GM18873 (cell line): ENCODE measurements at regions not wholly inside any gene's neighbourhood (a gene's known extent, or its start where the extent isn't known, plus 50 kb on each side); places are given as distances from the start of the nearest gene placed in this dataset.
"Not testable (repeated sequence)": the region's sequence is repeated elsewhere in the genome, so short reads cannot be mapped to it uniquely, and the experiment has no call there.

Experiments
- ATAC-seq: cut with Tn5 transposase; IDR thresholded peaks from one replicate; pipeline ENCODE4 v1.9.1; 2021; ENCODE audit warnings: mild to moderate bottlenecking, moderate library complexity, moderate number of reproducible peaks; ENCODE audit not compliant: unreplicated experiment, low FRiP score

DNA sequence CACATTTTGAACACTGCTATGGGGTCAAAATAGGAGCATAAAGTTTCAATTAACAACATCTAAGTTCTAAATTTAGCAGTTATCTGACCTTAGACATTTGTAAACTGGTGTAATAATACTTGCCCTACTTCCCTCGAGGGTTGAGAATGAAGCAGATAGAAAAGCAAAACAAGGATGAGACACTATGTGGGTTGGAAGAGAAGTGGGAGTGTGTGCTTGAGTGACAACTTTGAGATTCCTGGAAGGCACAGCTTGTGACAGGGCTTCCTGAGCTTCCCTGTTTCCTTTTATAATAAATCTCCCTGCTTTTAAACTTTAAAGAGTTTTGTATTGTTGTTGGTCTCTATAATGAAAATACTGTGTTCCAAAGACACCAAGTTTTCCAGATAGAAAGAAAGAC is 128.6 kb upstream of the CHST9 start:
- ATAC-seq = no peak

DNA sequence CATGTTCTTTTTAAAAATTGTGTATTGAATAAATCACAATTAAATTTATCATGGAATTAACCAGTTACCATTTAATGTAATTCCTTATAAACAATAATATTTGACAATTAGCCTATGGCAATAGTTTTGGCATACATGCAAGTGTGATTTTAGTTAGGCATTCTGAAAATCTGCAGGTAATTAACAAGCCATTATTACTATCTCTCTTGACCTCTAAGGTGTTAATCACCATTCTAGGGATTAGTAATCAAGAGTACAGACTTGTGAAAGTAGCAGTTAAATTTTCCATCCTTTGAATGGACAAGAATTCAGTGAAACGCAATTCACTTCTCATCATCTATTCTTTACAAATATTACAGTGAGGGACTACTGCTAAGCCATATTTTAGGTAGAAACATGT is 127.7 kb upstream of the CHST9 start:
- no peak for ATAC-seq

DNA sequence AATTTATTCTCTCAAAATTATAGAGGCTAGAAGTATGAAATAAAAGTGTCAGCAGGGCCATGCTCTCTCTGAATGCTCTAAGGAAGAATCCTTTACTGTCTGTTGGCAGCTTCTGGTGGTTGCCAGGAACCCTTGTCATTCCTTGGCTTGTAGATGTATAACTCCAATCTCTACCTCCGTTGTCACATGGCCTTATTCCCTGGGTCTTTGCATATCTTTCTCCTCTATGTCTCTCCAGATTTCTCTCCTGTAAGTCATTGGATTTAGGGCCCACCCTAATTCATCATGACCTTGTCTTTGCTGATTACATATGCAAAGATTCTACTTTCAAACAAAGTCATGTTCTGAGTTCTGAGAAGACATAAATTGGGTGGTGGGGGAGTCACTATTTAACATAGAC is 127.0 kb upstream of the CHST9 start:
- no peak for ATAC-seq

DNA sequence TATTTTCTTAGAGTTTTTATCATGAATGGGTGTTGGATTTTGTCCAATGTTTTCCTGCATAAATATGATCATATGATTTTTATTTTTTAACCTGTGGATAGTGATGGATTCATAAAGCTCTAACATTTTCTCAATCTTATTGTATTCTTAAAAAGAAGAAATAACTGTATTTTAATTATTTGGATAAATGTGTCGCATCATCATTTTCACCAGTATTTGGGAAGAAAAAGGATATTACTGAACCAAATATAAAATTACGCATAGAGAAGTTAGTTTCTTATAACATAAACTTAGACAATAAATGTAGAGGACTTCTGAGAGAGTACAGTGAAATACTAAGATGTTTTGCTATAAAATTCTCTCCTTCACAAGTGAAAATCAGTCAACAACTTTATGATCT is 126.0 kb upstream of the CHST9 start:
- no peak for ATAC-seq

DNA sequence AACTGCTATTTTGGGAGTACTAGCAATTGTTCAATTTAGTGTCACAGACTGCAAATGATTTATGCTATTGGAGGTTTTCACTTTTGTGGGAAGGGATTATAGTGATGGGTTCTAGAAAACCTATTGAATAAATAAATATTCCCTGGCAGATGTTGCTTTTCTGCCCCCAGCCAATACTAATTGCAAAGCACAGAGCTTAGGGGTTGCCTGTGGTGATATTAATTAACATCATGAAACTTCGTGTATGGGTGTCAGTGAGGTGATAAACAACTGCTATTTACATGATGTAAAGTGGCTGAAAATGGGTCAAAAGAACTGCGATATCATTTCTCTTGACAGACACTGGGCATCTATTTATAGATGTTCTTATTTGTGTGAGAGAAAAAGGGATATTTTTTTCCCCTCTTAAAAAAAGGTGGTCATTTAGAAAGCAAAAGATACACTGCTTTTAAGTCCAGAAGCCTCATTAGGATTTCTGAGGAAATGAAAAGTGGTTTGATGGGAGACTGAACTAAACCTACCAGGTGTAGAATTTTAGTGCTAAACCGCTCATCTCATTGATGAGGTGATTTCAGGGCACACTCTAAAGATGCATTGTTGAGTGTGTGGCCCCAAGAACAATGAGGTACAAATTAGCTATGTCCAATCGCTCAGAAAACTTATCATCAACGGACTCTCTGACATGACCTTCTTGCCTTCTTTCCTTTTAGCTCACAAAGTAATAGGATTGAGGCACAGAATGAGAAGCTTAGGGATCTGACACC is 116.7 kb upstream of the CHST9 start:
- ATAC-seq = no peak

DNA sequence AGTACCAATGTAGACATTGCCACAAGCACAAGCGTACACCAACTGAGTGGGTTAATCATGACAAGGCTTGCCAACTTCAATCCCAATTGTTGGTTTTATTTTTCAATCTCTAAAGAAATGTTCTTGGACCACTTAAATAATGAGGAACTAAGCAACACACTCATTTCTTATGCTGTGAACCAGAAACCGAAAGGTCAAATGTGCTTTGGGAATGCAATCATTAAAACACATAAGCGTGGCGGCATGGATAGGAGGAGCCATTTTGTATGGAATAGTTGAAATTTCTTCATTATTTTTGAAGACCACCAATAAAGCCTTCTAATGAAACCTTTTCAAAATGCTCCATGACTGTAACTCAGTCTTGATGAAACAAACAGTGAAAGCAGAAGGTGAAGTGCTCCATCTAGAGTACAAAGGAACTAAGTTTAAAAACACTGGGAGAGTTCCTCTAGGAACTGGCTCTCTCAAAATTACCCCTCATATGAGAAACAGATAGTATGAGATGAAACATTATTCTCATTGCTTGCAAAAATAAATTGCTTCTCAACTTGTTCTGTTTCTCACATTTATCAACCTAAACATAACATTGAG is 113.2 kb upstream of the CHST9 start:
- no peak for ATAC-seq

DNA sequence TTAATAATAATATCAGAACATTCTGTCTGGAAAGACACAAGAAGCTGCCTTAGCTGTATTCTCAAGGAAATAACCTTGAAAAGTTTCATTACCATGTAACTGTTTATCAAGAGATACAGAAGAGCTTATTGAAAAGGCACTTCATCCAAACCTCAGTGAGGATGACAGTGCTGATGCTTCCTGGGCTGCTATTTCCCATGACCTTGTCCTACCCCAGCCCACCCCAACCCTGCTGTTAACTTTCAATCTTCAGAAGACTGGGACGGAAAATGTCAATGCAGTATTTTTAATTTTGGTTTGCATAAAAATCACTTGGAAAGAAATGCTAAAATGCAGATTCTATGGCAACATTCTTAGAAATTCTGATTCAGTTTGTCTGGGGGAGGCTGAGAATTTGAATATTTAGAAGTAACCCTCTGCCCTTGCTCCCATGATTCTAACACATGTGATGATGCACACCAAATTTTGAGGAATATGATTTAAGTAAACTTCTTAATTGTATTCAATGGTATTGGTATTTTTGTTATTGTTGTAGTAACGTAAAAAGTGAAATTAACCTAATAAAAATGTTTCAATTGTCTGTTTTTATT is 101.0 kb upstream of the CHST9 start:
- not testable (repeated sequence) for ATAC-seq

DNA sequence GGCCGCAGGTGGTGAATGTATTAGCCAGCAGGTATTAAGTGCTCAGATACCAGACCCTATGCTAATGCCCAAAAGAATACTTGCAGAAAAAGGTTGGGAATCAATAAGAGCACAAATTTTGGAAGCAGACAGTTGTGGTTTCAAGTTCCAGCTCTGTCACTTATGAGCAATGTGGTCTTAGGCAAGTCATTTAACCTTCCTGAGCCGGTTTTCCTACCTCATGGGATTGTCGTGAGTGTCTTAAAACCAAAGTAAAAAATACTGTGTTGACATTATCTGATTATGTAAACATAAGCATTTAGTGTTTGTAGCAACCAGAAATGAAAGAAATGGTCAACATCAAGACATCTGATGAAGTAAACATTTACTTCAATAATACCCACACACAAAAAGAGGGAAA is 93.0 kb upstream of the CHST9 start:
- ATAC-seq = no peak

DNA sequence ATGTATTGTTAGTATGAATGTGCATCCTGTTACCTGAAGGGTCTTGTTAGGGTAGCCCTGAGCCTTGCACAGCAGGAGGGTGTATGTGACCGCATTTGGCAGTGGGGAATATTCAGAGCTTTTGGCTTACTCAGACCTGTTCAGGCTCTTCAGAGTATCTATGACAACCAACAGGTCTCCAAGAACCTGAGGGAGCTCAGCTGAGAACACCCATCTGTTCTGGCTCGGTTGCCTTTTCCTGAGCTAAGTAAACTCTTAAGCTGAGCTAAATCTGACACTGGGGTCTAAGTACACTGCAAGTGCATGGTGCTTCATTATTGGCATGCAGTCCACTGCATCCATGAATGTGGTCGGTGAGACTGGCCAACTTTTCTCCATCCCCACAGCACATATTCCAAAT is 92.4 kb upstream of the CHST9 start:
- ATAC-seq = no peak

DNA sequence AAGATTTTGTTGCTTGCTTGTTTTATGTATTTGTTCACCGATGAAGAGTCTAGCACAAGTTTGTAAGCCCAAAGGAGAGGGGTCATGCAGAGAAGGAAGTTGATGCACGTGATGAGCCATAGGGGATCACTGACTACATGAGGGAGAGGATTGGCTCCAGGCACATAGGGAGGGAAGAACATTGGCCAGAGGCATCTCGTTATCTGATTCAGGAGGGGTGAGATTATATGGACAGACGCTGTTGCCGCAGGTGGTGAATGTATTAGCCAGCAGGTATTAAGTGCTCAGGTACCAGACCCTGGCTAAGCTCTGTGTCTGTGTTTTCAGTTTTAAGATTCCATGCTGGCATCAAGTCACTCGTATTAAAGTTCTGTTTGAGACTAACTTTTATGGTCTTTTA is 91.8 kb upstream of the CHST9 start:
- no peak for ATAC-seq

DNA sequence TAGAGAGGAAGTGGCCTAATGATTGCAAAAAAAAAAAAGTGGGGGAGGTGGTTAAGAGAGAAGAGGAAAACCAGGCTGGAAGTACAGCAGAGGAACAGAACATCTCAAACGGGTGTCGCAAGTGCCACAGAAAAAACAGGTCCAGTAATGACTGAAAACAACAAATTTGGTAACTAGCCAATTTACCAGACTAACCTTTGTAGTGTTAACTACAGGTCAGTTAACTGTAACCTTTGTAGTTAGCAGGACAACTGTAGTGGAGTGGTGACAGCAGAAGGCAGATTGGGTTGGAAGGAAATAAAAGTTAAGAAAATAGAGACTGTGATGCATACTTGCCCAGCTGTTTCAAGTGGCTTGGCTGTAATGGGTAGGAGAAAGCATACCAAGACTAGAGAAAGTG is 91.4 kb upstream of the CHST9 start:
- no peak for ATAC-seq

DNA sequence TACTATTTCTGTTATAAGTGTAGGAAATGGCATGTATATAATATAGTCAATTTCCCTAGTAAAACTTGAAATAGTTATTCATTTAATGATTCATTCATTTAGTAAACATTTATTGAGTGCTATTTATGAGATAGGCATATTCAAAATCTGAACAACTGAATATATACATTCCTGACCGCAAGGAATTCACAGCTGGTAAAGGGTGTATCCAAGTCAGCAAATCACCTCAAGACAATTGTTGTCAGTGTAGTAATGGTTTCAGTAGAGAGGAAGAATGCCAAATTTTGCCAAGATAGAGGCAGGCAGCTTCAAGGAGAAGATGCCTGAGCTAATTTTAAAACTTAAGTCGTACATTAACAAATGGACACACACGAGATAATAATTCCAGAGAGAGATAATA is 89.8 kb upstream of the CHST9 start:
- ATAC-seq = no peak

DNA sequence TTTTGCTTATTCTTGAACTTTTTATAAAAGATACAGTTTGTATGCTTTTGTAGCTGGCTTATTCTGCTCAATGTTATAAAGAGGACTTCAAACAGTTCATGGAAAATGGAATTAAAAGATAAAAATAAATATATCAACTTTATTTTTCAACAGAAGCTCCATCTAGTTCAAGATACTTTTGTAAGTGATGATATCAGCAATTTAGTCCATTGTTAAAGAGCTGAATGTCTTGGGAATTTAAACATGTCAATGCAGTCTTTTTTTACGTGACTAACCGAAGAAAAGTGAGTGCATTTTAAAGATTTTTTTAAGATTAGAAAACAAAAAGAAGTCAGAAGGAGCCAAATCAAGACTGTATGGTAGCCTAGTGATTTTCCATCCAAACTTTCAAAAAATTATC is 85.4 kb upstream of the CHST9 start:
- no peak for ATAC-seq

DNA sequence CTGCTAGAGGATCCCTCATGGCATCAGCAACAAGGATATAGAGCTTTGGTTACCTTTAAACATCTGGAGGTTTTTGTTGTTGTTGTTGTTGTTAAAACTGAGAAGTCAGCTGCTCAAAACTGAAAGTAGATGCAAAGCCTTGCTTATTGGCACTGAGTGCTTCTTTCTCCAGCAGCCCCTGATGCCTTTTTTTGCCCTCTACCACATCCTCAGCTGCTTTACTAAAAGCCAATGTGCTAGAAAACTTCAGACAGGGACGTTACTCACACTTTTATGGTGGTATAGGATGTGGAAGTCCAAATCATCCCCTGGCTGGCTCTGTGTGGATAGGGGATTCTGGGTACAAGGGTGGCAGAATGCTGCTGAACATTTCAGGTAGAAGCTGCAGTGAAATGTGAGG is 78.3 kb upstream of the CHST9 start:
- ATAC-seq = no peak

DNA sequence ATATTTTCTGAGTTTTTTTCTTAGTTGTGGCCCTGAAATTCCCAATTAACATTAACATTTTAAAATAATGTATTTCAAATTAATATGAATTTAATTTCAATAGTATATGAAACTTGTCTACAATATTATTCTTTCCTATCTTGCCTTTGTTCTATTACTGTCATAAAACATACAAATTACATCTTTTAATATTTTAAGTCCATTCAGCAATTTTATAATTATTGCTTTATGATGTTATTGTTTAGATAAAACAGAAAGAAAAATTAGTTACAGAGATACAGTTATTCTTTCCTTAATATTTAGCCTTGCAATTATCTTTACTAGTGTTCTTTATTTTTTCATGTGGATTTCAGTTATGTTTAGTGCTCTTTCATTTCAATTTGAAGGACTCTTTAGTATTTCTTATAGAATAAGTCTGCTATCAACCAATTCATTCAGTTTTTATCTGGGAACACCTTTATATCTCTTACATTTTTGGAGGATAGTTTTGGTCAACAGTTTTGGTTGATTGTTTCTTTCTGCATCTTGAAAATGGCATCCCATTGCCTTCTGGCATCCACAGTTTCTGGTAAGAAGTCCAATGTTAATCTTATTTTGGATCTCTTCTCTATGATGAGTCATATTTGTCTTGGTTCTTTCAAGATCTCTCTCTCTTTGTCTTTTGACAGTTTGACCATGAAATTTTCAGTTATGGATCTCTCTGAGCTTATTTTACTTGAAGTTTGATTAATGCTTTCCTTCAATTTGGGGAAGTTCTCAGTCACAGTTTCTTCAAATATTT is 76.9 kb upstream of the CHST9 start:
- ATAC-seq = no peak

DNA sequence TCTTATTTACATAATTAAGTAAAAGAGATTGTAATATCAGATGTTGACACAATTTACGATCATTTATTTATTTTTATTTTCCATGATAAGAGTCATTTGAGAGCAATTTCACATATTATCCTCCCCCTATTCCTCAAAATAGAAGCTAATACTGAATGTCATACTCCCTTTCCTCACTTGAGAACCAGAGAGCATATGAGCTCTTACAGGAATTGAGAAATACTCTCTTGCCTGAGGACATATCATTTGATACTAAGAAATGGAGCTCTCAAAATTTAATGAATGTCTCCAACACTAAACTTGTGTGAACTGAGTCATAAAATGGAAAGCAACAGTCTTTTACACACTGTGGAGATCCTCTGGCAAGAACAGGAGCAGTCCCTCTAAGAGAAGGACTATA is 68.5 kb upstream of the CHST9 start:
- ATAC-seq = no peak

DNA sequence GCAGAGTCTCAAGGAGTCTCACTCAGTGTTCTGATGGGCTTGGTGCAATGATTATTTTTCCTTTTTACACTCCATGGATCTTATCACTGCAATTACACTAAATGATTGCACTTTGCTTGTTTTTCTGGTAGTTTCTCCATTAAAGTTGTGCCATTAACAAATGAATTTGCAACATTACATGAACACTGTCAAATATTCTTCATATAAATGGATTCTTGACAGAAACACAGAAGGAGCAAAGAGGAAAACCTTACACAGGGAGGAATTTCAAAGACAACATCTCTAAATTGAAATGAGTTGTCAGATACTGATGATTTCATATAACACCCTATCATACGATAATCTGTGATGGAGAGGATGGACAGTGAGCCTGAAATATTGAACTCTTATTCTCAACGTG is 65.4 kb upstream of the CHST9 start:
- no peak for ATAC-seq

DNA sequence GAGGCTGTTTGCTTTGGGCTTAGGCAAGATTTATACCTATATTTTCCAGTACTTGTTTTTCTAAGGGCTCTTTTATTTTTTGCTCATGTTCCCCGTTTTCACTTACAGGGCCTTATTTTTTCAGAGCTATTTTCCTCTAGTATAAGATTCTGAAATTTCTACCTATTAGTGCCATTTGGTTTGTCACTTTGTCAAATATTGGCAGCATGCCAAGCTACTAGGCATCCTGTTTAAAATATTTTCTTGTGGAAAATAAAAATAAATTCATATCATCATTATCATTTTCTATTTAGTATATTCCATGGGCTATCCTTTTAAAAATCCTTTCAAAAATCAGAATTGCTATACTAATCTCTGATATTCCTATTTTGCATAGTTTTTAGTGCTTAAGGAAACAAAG is 64.8 kb upstream of the CHST9 start:
- no peak for ATAC-seq

DNA sequence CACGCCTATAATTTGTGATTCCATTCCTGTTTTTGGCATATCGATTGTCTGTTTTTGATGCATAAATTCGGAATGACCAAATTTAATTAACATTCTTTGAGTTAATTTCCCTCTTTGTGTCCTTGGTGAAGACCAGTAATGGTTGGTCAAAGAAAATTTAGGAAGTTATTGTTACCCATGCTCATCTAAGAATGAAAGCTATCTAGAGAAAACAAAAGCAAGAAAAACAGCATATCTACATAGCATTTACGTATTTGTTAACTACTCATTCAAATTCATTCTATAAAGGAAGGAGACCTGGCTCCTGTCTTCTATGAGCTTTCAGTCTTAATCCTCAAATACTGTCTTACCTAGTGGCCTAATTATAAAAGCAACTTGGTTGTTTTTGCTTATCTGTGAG is 59.2 kb upstream of the CHST9 start:
- ATAC-seq = no peak

DNA sequence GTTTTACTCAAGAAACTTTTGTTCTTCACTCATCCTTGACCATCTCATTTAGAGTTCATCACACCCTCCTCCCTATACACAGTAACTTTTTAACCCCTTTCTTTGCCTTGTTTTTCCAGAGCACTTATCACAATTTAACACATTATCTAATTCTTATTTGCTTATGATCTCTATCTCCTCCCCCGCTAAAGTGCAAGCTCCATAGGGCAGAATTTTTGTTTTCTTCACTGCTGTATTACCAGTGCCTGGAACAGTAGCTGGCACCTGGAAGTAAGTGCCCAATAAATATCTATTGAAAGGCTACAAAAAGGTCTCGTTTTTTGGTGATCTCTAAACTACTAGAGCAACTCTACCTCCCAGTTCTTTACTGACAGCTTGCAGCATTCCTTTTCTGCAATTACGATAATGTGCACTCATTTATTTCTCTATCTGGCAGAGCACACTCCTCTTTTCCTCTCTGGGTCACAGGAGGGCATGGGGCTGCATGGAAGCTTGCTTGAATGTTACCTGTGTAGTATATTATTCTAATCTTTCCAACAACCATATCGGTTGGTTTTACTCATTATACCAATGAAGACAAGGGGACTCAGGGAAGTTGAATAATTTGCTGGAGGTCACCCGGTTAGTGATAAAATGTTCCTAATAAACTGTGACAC is 57.4 kb upstream of the CHST9 start:
- no peak for ATAC-seq

DNA sequence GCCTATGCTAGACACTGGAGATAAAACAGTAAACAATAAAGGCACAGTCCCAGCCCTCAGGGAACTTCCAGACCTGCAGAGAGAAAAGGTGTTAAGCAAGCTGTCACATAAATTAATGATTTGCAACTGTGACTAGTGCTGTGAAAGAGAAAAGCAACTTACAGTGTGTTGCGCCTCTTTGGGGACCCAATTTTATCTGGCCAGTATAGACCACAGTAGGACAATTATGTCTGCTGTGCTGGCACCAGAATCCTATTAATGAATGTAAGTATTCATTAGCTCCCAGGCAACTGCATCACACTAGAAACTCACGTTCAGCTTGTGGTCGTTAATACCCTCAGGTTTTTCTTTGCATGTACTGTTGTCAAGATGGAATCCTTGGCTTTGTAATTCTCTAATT is 55.3 kb upstream of the CHST9 start:
- ATAC-seq = no peak
